GM23248 (cell line): ENCODE measurements at regions not wholly inside any gene's neighbourhood (a gene's known extent, or its start where the extent isn't known, plus 50 kb on each side); places are given as distances from the start of the nearest gene placed in this dataset.

ENCODE experiments used
- EZH2 ChIP-seq: fragments of 200-600 bp; sonication (generic); IDR thresholded peaks from 2 replicates; pipeline ENCODE4 v1.6.1; 2018; ENCODE audit warnings: antibody characterized with exemption, mild to moderate bottlenecking; ENCODE audit not compliant: insufficient read depth, poor library complexity, severe bottlenecking
- EZH2phosphoT487 ChIP-seq: fragments of 200-600 bp; sonication (generic); IDR thresholded peaks from 2 replicates; pipeline ENCODE4 v1.6.1; 2018; ENCODE audit warnings: antibody characterized with exemption, moderate library complexity, mild to moderate bottlenecking, low read depth; ENCODE audit not compliant: insufficient read depth

DNA sequence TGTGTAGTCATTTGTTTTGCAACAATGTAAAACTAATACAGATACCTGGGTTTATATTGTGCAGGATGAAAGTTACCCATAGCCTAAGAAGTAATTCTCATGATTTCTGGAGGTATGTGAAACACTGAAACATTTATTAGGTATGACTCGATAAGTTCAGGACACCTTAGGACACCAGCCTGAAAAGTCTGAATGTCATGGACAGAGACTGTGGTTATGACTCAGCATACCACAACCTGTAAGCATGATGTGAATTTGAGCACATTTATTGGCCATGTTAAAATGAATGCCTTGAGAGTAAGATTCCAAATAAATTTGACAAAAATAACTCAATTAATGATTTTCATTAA lies 1471.7 kb upstream of the B3GALT2 start:
- TF ChIP-seq EZH2 (no peak), EZH2phosphoT487 (no peak)
